Esophagus (tissue), 2 donors: ENCODE measurements at regions not wholly inside any gene's neighbourhood (a gene's known extent, or its start where the extent isn't known, plus 50 kb on each side); places are given as distances from the start of the nearest gene placed in this dataset.

Experiments used
- H3K27ac ChIP-seq, 2 donors: one replicate each; pipeline ENCODE4 v1.5.1; 2013; ENCODE audit warnings: low read depth in 2 of 2, mild to moderate bottlenecking in 2 of 2, inconsistent platforms in 1 of 2, low read length in 1 of 2, moderate library complexity in 1 of 2
- H3K27me3 ChIP-seq, 2 donors: one replicate each; pipeline ENCODE4 v1.6.1; 2013; ENCODE audit warnings: low read length in 2 of 2, control low read depth in 1 of 2, mild to moderate bottlenecking in 1 of 2; ENCODE audit not compliant: insufficient read depth in 2 of 2, control insufficient read depth in 1 of 2
- H3K36me3 ChIP-seq, 2 donors: one replicate each; pipeline ENCODE4 v1.6.1; 2013; ENCODE audit warnings: low read length in 1 of 2; ENCODE audit not compliant: control insufficient read depth in 2 of 2, insufficient read depth in 2 of 2
- H3K4me1 ChIP-seq, 2 donors: one replicate each; pipeline ENCODE4 v1.6.1; 2013; ENCODE audit warnings: low read length in 1 of 2; ENCODE audit not compliant: control insufficient read depth in 2 of 2, insufficient read depth in 2 of 2
- H3K4me3 ChIP-seq, 2 donors: one replicate each; pipeline ENCODE4 v1.5.1; 2013; ENCODE audit warnings: low read length in 2 of 2, mild to moderate bottlenecking in 2 of 2, low read depth in 1 of 2, moderate library complexity in 1 of 2
- H3K9me3 ChIP-seq, 2 donors: one replicate each; pipeline ENCODE4 v1.6.1; 2013; ENCODE audit warnings: mild to moderate bottlenecking in 2 of 2, low read depth in 1 of 2, low read length in 1 of 2, moderate library complexity in 1 of 2; ENCODE audit not compliant: control insufficient read depth in 2 of 2, insufficient read depth in 1 of 2
- WGBS, 2 donors: extraction: QIAGEN DNeasy Blood & Tissue Kit; methylation state at CpG; one replicate each; pipeline ENCODE4 v1.1.7; 2013; 5-methylcytosine and 5-hydroxymethylcytosine counted together
- donor health status: healthy with polysubstance abuse.
- donor health status: Bipolar disorder and iron deficiency.

- H3K4me3 ChIP-seq, result no peak overlapping the region
- H3K36me3 ChIP-seq, result no peaks in the 10 kb centered on the region
- no peaks in the 10 kb centered on the region for H3K27me3 ChIP-seq
- no peaks in the 10 kb centered on the region for H3K9me3 ChIP-seq
- no peak overlapping the region for H3K27ac ChIP-seq
- H3K4me1 ChIP-seq, result no peaks in the 10 kb centered on the region
- 70 to 83% methylated on average over 1 of the region's 1 CpG for WGBS, 2 donors
Observed at GRCh38 chr11:15776366-15776765, 580.0 kb downstream of the SOX6 start.

- no peaks in the 10 kb centered on the region for H3K9me3 ChIP-seq
- H3K27ac ChIP-seq, result no peak overlapping the region
- H3K4me3 ChIP-seq, result no peak overlapping the region
- H3K27me3 ChIP-seq, result no peaks in the 10 kb centered on the region
- H3K4me1 ChIP-seq, result no peaks in the 10 kb centered on the region
- 59% methylated on average over 2 of the region's 2 CpGs for WGBS, 2 donors
- no peaks in the 10 kb centered on the region for H3K36me3 ChIP-seq
Observed at GRCh38 chr11:15779518-15779917, 576.8 kb downstream of the SOX6 start.

- no peaks in the 10 kb centered on the region for H3K9me3 ChIP-seq
- no peak overlapping the region for H3K27ac ChIP-seq
- WGBS, 2 donors, result 78 to 85% methylated on average over 5 of the region's 5 CpGs
- no peaks in the 10 kb centered on the region for H3K4me1 ChIP-seq
- H3K4me3 ChIP-seq, result no peak overlapping the region
- no peaks in the 10 kb centered on the region for H3K36me3 ChIP-seq
- H3K27me3 ChIP-seq, result no peaks in the 10 kb centered on the region
Observed at GRCh38 chr11:15780382-15780781, 576.0 kb downstream of the SOX6 start.

GRCh38 chr11:15780837-15781236 is 575.5 kb downstream of the SOX6 start:
- Histone ChIP-seq H3K9me3 (no peaks in the 10 kb centered on the region), H3K4me1 (no peaks in the 10 kb centered on the region), H3K27ac (no peak overlapping the region), H3K27me3 (no peaks in the 10 kb centered on the region), H3K4me3 (no peak overlapping the region), H3K36me3 (no peaks in the 10 kb centered on the region)
- WGBS, 2 donors, result 74 to 77% methylated on average over 2 of the region's 2 CpGs

- WGBS, 2 donors, result 32 to 52% methylated on average over 4 of the region's 4 CpGs
- Histone ChIP-seq H3K27ac (peak overlapping the region; percentile 33 to 45), H3K9me3 (no peaks in the 10 kb centered on the region), H3K4me3 (no peak overlapping the region), H3K27me3 (no peaks in the 10 kb centered on the region), H3K36me3 (no peaks in the 10 kb centered on the region), H3K4me1 (no peaks in the 10 kb centered on the region)
Observed at GRCh38 chr11:15783619-15784018, 572.7 kb downstream of the SOX6 start.

- no peak overlapping the region for H3K27ac ChIP-seq
Observed at GRCh38 chr11:15793043-15793996, 563.0 kb downstream of the SOX6 start.

GRCh38 chr11:15794361-15795150 is 561.8 kb downstream of the SOX6 start:
- WGBS, 2 donors, result 87 to 92% methylated on average over 3 of the region's 3 CpGs
- no peaks in the 10 kb centered on the region for H3K36me3 ChIP-seq
- H3K9me3 ChIP-seq, result no peaks in the 10 kb centered on the region
- H3K4me3 ChIP-seq, result no peak overlapping the region
- H3K27ac ChIP-seq, result no peak overlapping the region
- H3K27me3 ChIP-seq, result no peaks in the 10 kb centered on the region
- H3K4me1 ChIP-seq, result no peaks in the 10 kb centered on the region

More at GRCh38 chr11:15793043-15793996, 563.0 kb downstream of the SOX6 start:
- H3K4me1 ChIP-seq, result no peaks in the 10 kb centered on the region
- H3K9me3 ChIP-seq, result no peaks in the 10 kb centered on the region
- H3K4me3 ChIP-seq, result no peak overlapping the region
- no peaks in the 10 kb centered on the region for H3K27me3 ChIP-seq
- 71 to 76% methylated on average over 5 of the region's 5 CpGs for WGBS, 2 donors
- H3K36me3 ChIP-seq, result no peaks in the 10 kb centered on the region

GRCh38 chr11:15795378-15795777 is 561.0 kb downstream of the SOX6 start:
- Histone ChIP-seq H3K27me3 (no peaks in the 10 kb centered on the region), H3K4me1 (peaks cover 0 to 4% of the 10 kb centered on the region in 2 donors), H3K36me3 (no peaks in the 10 kb centered on the region), H3K4me3 (no peak overlapping the region), H3K27ac (no peak overlapping the region), H3K9me3 (no peaks in the 10 kb centered on the region)
- 55 to 72% methylated on average over 2 of the region's 2 CpGs for WGBS, 2 donors

GRCh38 chr11:15800111-15800800 is 556.1 kb downstream of the SOX6 start:
- Histone ChIP-seq H3K27ac (peak overlapping the region; percentile 40 to 65), H3K4me1 (peaks cover 0 to 4% of the 10 kb centered on the region in 2 donors), H3K27me3 (no peaks in the 10 kb centered on the region), H3K9me3 (no peaks in the 10 kb centered on the region), H3K4me3 (no peak overlapping the region), H3K36me3 (no peaks in the 10 kb centered on the region)
- 41 to 46% methylated on average over 4 of the region's 4 CpGs for WGBS, 2 donors
